ENCODE measurements at regions not wholly inside any gene's neighbourhood (a gene's known extent, or its start where the extent isn't known, plus 50 kb on each side); places are given as distances from the start of the nearest gene placed in this dataset.

- DNase-seq (ENCODE audit: low spot score): no peak
- in situ Hi-C loops (cut with HindIII; ENCODE audit: low sequenced_read_pairs): no loop called here
These were observed 2305.1 kb downstream of the PCDH7 start for GRCh38 chr4:33025236-33025635.

- in situ Hi-C loops (cut with HindIII; ENCODE audit: low sequenced_read_pairs): no loop called here
- no peak for DNase-seq (ENCODE audit: low spot score)
These were observed 2309.8 kb downstream of the PCDH7 start for GRCh38 chr4:33029976-33030375.

GRCh38 chr4:33031328-33031727, 2311.2 kb downstream of the PCDH7 start:
- in situ Hi-C loops (cut with HindIII; ENCODE audit: low sequenced_read_pairs): no loop called here
- DNase-seq (ENCODE audit: low spot score): no peak

- in situ Hi-C loops (cut with HindIII; ENCODE audit: low sequenced_read_pairs): no loop called here
- no peak for DNase-seq (ENCODE audit: low spot score)
These were observed 2317.3 kb downstream of the PCDH7 start for GRCh38 chr4:33037464-33037863.

GRCh38 chr4:33045334-33045733, 2325.2 kb downstream of the PCDH7 start:
- in situ Hi-C loops (cut with HindIII; ENCODE audit: low sequenced_read_pairs): no loop called here
- DNase-seq (ENCODE audit: low spot score): no peak

GRCh38 chr4:33052241-33052640, 2332.1 kb downstream of the PCDH7 start:
- DNase-seq (ENCODE audit: low spot score): no peak
- in situ Hi-C loops (cut with HindIII; ENCODE audit: low sequenced_read_pairs): no loop called here

- in situ Hi-C loops (cut with HindIII; ENCODE audit: low sequenced_read_pairs): no loop called here
- no peak for DNase-seq (ENCODE audit: low spot score)
These were observed 2334.0 kb downstream of the PCDH7 start for GRCh38 chr4:33054161-33054560.

GRCh38 chr4:33054656-33055196, 2334.6 kb downstream of the PCDH7 start:
- in situ Hi-C loops (cut with HindIII; ENCODE audit: low sequenced_read_pairs): no loop called here
- DNase-seq (ENCODE audit: low spot score): no peak

- no peak for DNase-seq (ENCODE audit: low spot score)
- in situ Hi-C loops (cut with HindIII; ENCODE audit: low sequenced_read_pairs): no loop called here
These were observed 2337.6 kb downstream of the PCDH7 start for GRCh38 chr4:33057736-33058135.

- in situ Hi-C loops (cut with HindIII; ENCODE audit: low sequenced_read_pairs): no loop called here
- no peak for DNase-seq (ENCODE audit: low spot score)
These were observed 2338.8 kb downstream of the PCDH7 start for GRCh38 chr4:33058998-33059397.

GRCh38 chr4:33060674-33061542, 2340.7 kb downstream of the PCDH7 start:
- in situ Hi-C loops (cut with HindIII; ENCODE audit: low sequenced_read_pairs): no loop called here
- DNase-seq (ENCODE audit: low spot score): peak; percentile 14

- DNase-seq (ENCODE audit: low spot score): no peak
- in situ Hi-C loops (cut with HindIII; ENCODE audit: low sequenced_read_pairs): no loop called here
These were observed 2341.6 kb downstream of the PCDH7 start for GRCh38 chr4:33061727-33062126.

- in situ Hi-C loops (cut with HindIII; ENCODE audit: low sequenced_read_pairs): no loop called here
- DNase-seq (ENCODE audit: low spot score): no peak
These were observed 2342.1 kb downstream of the PCDH7 start for GRCh38 chr4:33062155-33062806.

GRCh38 chr4:33063241-33063640, 2343.1 kb downstream of the PCDH7 start:
- in situ Hi-C loops (cut with HindIII; ENCODE audit: low sequenced_read_pairs): no loop called here
- no peak for DNase-seq (ENCODE audit: low spot score)

GRCh38 chr4:33064238-33064637, 2344.1 kb downstream of the PCDH7 start:
- DNase-seq (ENCODE audit: low spot score): no peak
- in situ Hi-C loops (cut with HindIII; ENCODE audit: low sequenced_read_pairs): no loop called here

GRCh38 chr4:33065749-33066148, 2345.6 kb downstream of the PCDH7 start:
- in situ Hi-C loops (cut with HindIII; ENCODE audit: low sequenced_read_pairs): no loop called here
- no peak for DNase-seq (ENCODE audit: low spot score)

GRCh38 chr4:33067221-33067620, 2347.1 kb downstream of the PCDH7 start:
- in situ Hi-C loops (cut with HindIII; ENCODE audit: low sequenced_read_pairs): no loop called here

GRCh38 chr4:33068539-33068938, 2348.4 kb downstream of the PCDH7 start:
- in situ Hi-C loops (cut with HindIII; ENCODE audit: low sequenced_read_pairs): no loop called here

More at GRCh38 chr4:33067221-33067620, 2347.1 kb downstream of the PCDH7 start:
- DNase-seq (ENCODE audit: low spot score): no peak

GRCh38 chr4:33071535-33071934, 2351.4 kb downstream of the PCDH7 start:
- no peak for DNase-seq (ENCODE audit: low spot score)
- in situ Hi-C loops (cut with HindIII; ENCODE audit: low sequenced_read_pairs): no loop called here

More at GRCh38 chr4:33068539-33068938, 2348.4 kb downstream of the PCDH7 start:
- DNase-seq (ENCODE audit: low spot score): no peak

GRCh38 chr4:33072298-33073089, 2352.3 kb downstream of the PCDH7 start:
- DNase-seq (ENCODE audit: low spot score): no peak
- in situ Hi-C loops (cut with HindIII; ENCODE audit: low sequenced_read_pairs): no loop called here

Data from G401 (cell line).